PC-3 (cell line): ENCODE measurements at regions not wholly inside any gene's neighbourhood (a gene's known extent, or its start where the extent isn't known, plus 50 kb on each side); places are given as distances from the start of the nearest gene placed in this dataset.

ENCODE experiments used
- ATAC-seq: fragments of 200-7000 bp; cut with Tn5 transposase; 2 replicates; pipeline ENCODE4 v1.9.1; 2020; ENCODE audit warnings: mild to moderate bottlenecking, moderate library complexity
- BruUV-seq: library from RNA; stranded (reverse); fragments of 400-500 nt; replicated peaks from 2 replicates; lab custom pipeline; 2021; lab: Mats Ljungman, UMichigan
- CTCF ChIA-PET: fragments of 300-600 bp; sonication (Branson Sonifier 250); formaldehyde crosslinking; loops from one replicate; lab custom pipeline; 2022; ENCODE audit warnings: antibody characterized with exemption; lab: Charles Lee
- POLR2A ChIA-PET: fragments of 300-600 bp; sonication (Branson Sonifier 250); formaldehyde crosslinking; loops from one replicate; lab custom pipeline; 2022; ENCODE audit warnings: antibody characterized with exemption; ENCODE audit not compliant: unreplicated experiment; lab: Charles Lee
- DNase-seq: peaks from one replicate; pipeline ENCODE4 v3.0.0-alpha.2; 2015
- H2AFZ ChIP-seq: fragments of 300-600 bp; sonication (generic); 2 replicates; pipeline ENCODE4 v1.6.0; 2016; ENCODE audit warnings: antibody characterized with exemption, low read length
- H3F3A ChIP-seq: fragments of 300-600 bp; sonication (generic); one replicate; pipeline ENCODE4 v1.6.0; 2017; ENCODE audit warnings: antibody characterized with exemption, low read length, control low read depth, mild to moderate bottlenecking; ENCODE audit not compliant: unreplicated experiment
- H3K27ac ChIP-seq: fragments of 300-600 bp; sonication (generic); 2 replicates; pipeline ENCODE4 v1.5.1; 2016; ENCODE audit warnings: mild to moderate bottlenecking, low read length
- H3K27me3 ChIP-seq: fragments of 300-600 bp; sonication (generic); 2 replicates; pipeline ENCODE4 v1.6.1; 2016; ENCODE audit warnings: low read length, mixed read lengths
- H3K36me3 ChIP-seq: fragments of 300-600 bp; sonication (generic); 2 replicates; pipeline ENCODE4 v1.6.1; 2016; ENCODE audit warnings: low read depth, mixed run types, low read length, mixed read lengths
- H3K4me1 ChIP-seq: fragments of 300-600 bp; sonication (generic); 2 replicates; pipeline ENCODE4 v1.5.1; 2016; ENCODE audit warnings: low read length; ENCODE audit not compliant: insufficient read depth
- H3K4me2 ChIP-seq: fragments of 300-600 bp; sonication (generic); 2 replicates; pipeline ENCODE4 v1.6.0; 2016; ENCODE audit warnings: low read length
- H3K4me3 ChIP-seq: fragments of 300-600 bp; sonication (generic); 2 replicates; pipeline ENCODE4 v1.5.1; 2016; ENCODE audit warnings: mild to moderate bottlenecking, low read length, mixed read lengths
- H3K79me2 ChIP-seq: fragments of 300-600 bp; sonication (generic); 2 replicates; pipeline ENCODE4 v1.6.1; 2017; ENCODE audit warnings: low read length, mixed read lengths
- H3K9ac ChIP-seq: fragments of 300-600 bp; sonication (generic); 2 replicates; pipeline ENCODE4 v1.6.0; 2016; ENCODE audit warnings: mild to moderate bottlenecking, low read length
- H3K9me2 ChIP-seq: fragments of 300-600 bp; sonication (generic); replicated peaks from 2 replicates; pipeline ENCODE4 v1.6.1; 2016; ENCODE audit warnings: mixed run types, low read length, mixed read lengths
- H3K9me3 ChIP-seq: fragments of 300-600 bp; sonication (generic); 2 replicates; pipeline ENCODE4 v1.6.1; 2016; ENCODE audit warnings: low read length, mixed read lengths
- H4K20me1 ChIP-seq: fragments of 300-600 bp; sonication (generic); 2 replicates; pipeline ENCODE4 v1.6.1; 2016; ENCODE audit warnings: low read length, mixed read lengths
- CTCF ChIP-seq: fragments of 300-600 bp; sonication (generic); conservative IDR thresholded peaks from 2 replicates; pipeline ENCODE4 v1.5.1; 2017; ENCODE audit warnings: antibody characterized with exemption, low read depth, mild to moderate bottlenecking, low read length
- EZH2 ChIP-seq: fragments of 300-600 bp; sonication (generic); IDR thresholded peaks from one replicate; pipeline ENCODE4 v1.6.1; 2017; ENCODE audit warnings: antibody characterized with exemption, mild to moderate bottlenecking, low read length; ENCODE audit not compliant: unreplicated experiment
- EZH2phosphoT487 ChIP-seq: fragments of 300-600 bp; sonication (generic); IDR thresholded peaks from 2 replicates; pipeline ENCODE4 v1.6.1; 2018; ENCODE audit warnings: mild to moderate bottlenecking, antibody characterized with exemption, low read length, borderline replicate concordance
- intact Hi-C: fragments of 100-400 bp; cut with micrococcal nuclease; formaldehyde crosslinking; loops from 2 replicates; pipeline ENCODE4 v1.9.0; 2023

DNA sequence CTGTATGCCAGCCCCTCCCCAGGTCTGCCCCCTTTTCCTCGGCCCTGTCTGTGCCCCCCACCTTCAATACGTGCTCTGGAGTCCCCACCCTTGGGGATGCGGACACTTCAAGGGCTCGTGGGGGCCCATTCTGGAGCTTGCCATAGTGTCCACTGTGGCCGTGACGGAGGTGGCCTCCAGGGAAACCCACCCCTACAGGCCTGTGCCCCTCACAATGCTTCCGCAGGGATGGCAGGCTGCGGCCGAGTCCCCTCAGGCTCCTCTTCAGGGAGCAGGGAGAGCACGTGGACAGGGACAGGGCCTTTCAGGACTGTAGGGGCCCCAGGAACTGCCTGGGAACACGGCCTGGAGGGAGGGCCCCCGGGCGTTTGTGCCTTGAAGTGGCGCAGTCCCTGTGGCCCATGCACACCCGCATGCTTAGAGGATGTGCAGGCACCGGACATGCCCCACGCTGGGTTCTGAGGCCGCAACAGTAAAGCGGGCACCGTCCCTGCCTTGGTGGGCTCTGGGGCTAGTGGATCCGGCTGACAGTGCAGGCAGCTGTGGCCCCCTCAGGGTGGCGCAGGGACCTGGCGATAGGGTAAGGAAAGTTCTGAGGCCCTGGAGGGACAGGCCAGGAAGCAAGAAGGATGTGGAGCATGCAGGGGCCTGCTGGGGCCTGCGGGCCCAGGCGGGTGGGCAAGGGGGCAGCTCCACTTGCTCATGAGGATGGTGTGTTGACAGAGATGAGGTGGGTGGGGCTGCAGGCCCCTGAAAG is 209.0 kb upstream of the RTL1 start:
- no peaks in the 10 kb centered on the region for H3K4me1 ChIP-seq
- no peaks in the 10 kb centered on the region for H4K20me1 ChIP-seq
- no peak overlapping the region for H3K27ac ChIP-seq
- no peaks in the 10 kb centered on the region for H3K36me3 ChIP-seq
- H3K9me2 ChIP-seq: no peaks in the 10 kb centered on the region
- ChIA-PET POLR2A (no interaction called here), CTCF (no interaction called here)
- BruUV-seq: no TSS peak
- H3F3A ChIP-seq: no peaks in the 10 kb centered on the region
- no peak overlapping the region for H2AFZ ChIP-seq
- intact Hi-C loops: no loop called here
- TF ChIP-seq EZH2phosphoT487: no peak
- no peak for TF ChIP-seq EZH2
- no peak for TF ChIP-seq CTCF
- no peak overlapping the region for H3K9ac ChIP-seq
- DNase-seq (no peak), ATAC-seq (no peak)
- H3K27me3 ChIP-seq: no peaks in the 10 kb centered on the region
- H3K4me2 ChIP-seq: no peak overlapping the region
- no peak overlapping the region for H3K4me3 ChIP-seq
- no peaks in the 10 kb centered on the region for H3K9me3 ChIP-seq
- no peaks in the 10 kb centered on the region for H3K79me2 ChIP-seq

GRCh38 chr14:101113108-101113612 is 209.6 kb upstream of the RTL1 start:
- TF ChIP-seq EZH2phosphoT487 (no peak), EZH2 (no peak), CTCF (no peak)
- Histone ChIP-seq H4K20me1 (no peaks in the 10 kb centered on the region), H3K4me3 (no peak overlapping the region), H3K4me1 (no peaks in the 10 kb centered on the region), H3K79me2 (no peaks in the 10 kb centered on the region), H3K4me2 (no peak overlapping the region), H3K36me3 (no peaks in the 10 kb centered on the region), H3K9ac (no peak overlapping the region), H2AFZ (no peak overlapping the region), H3F3A (no peaks in the 10 kb centered on the region), H3K9me2 (no peaks in the 10 kb centered on the region), H3K27ac (no peak overlapping the region), H3K27me3 (no peaks in the 10 kb centered on the region), H3K9me3 (no peaks in the 10 kb centered on the region)
- BruUV-seq: no TSS peak
- intact Hi-C loops: no loop called here
- POLR2A ChIA-PET: no interaction called here
- ATAC-seq (no peak), DNase-seq (no peak)
- CTCF ChIA-PET: no interaction called here
